ENCODE measurements at regions not wholly inside any gene's neighbourhood (a gene's known extent, or its start where the extent isn't known, plus 50 kb on each side); places are given as distances from the start of the nearest gene placed in this dataset.

- 86 to 93% (median 87%) methylated on average over 2 of the region's 2 CpGs for WGBS, 3 donors
- Histone ChIP-seq H3K4me3 (no peak overlapping the region), H3K36me3 (no peaks in the 10 kb centered on the region), H3K27ac (no peak overlapping the region), H3K4me1 (ENCODE audit: insufficient read depth) (no peaks in the 10 kb centered on the region), H3K27me3 (no peaks in the 10 kb centered on the region), H3K9me3 (no peaks in the 10 kb centered on the region)
- intact Hi-C loops (cut with DNase I) = no loop called here
- TF ChIP-seq POLR2A (IDR thresholded peaks at IDR 0.05) (no peak), EP300 (IDR thresholded peaks at IDR 0.05) (no peak), CTCF (IDR thresholded peaks at IDR 0.05) (no peak)
- DNase-seq = no peak
These were observed 397.4 kb downstream of the MAFB start for GRCh38 chr20:40291493-40292135.

- H3K27ac ChIP-seq = no peak overlapping the region
- intact Hi-C loops (cut with DNase I) = no loop called here
- TF ChIP-seq CTCF (IDR thresholded peaks at IDR 0.05) (no peak), POLR2A (IDR thresholded peaks at IDR 0.05) (no peak), EP300 (IDR thresholded peaks at IDR 0.05) (no peak)
- H3K4me3 ChIP-seq = no peak overlapping the region
- no peaks in the 10 kb centered on the region for H3K9me3 ChIP-seq
- WGBS, 3 donors = 92 to 95% (median 92%) methylated on average over 2 of the region's 2 CpGs
- H3K36me3 ChIP-seq = no peaks in the 10 kb centered on the region
- H3K4me1 ChIP-seq (ENCODE audit: insufficient read depth) = no peaks in the 10 kb centered on the region
- DNase-seq = no peak
- H3K27me3 ChIP-seq = no peaks in the 10 kb centered on the region
These were observed 401.4 kb downstream of the MAFB start for GRCh38 chr20:40287683-40288082.

GRCh38 chr20:40286975-40287531, 402.0 kb downstream of the MAFB start:
- TF ChIP-seq CTCF (IDR thresholded peaks at IDR 0.05) = no peak
- no peak for TF ChIP-seq EP300 (IDR thresholded peaks at IDR 0.05)
- TF ChIP-seq POLR2A (IDR thresholded peaks at IDR 0.05) = no peak
- no peak overlapping the region for H3K4me3 ChIP-seq
- no peaks in the 10 kb centered on the region for H3K27me3 ChIP-seq
- no peak overlapping the region for H3K27ac ChIP-seq
- intact Hi-C loops (cut with DNase I) = no loop called here
- no peaks in the 10 kb centered on the region for H3K9me3 ChIP-seq
- H3K36me3 ChIP-seq = no peaks in the 10 kb centered on the region
- DNase-seq = peak in 3 of 5 donors; percentile 15 to 38 (median 27)
- H3K4me1 ChIP-seq (ENCODE audit: insufficient read depth) = no peaks in the 10 kb centered on the region
- 60 to 67% (median 66%) methylated on average over 10 of the region's 10 CpGs for WGBS, 3 donors

- no peak for DNase-seq
- intact Hi-C loops (cut with DNase I) = no loop called here
- Histone ChIP-seq H3K27me3 (no peaks in the 10 kb centered on the region), H3K9me3 (no peaks in the 10 kb centered on the region), H3K4me3 (no peak overlapping the region), H3K27ac (no peak overlapping the region), H3K36me3 (no peaks in the 10 kb centered on the region), H3K4me1 (ENCODE audit: insufficient read depth) (peaks cover 1% of the 10 kb centered on the region)
- TF ChIP-seq EP300 (IDR thresholded peaks at IDR 0.05) = no peak
- TF ChIP-seq CTCF (IDR thresholded peaks at IDR 0.05) = no peak
- TF ChIP-seq POLR2A (IDR thresholded peaks at IDR 0.05) = no peak
- WGBS, 3 donors = 75 to 91% (median 81%) methylated on average over 2 of the region's 2 CpGs
These were observed 404.4 kb downstream of the MAFB start for GRCh38 chr20:40284611-40285010.

Measured in ovary (tissue), 7 donors.